ENCODE measurements at regions not wholly inside any gene's neighbourhood (a gene's known extent, or its start where the extent isn't known, plus 50 kb on each side); places are given as distances from the start of the nearest gene placed in this dataset.

GRCh38 chr20:39839399-39840119, 849.5 kb downstream of the MAFB start:
- Histone ChIP-seq H3K4me1 (replicated peaks) (no peaks in the 10 kb centered on the region), H3K27me3 (replicated peaks) (no peaks in the 10 kb centered on the region), H3K36me3 (no peaks in the 10 kb centered on the region), H3K27ac (no peak overlapping the region), H3K4me3 (no peak overlapping the region), H3K9me3 (replicated peaks) (no peaks in the 10 kb centered on the region)
- DNase-seq (ENCODE audit: low read depth in 1 of 2, low spot score in 2 of 2): no peak

GRCh38 chr20:39837561-39837960, 851.5 kb downstream of the MAFB start:
- no peak overlapping the region for H3K27ac ChIP-seq
- no peaks in the 10 kb centered on the region for H3K4me1 ChIP-seq (replicated peaks)
- no peak overlapping the region for H3K4me3 ChIP-seq
- no peaks in the 10 kb centered on the region for H3K27me3 ChIP-seq (replicated peaks)
- no peaks in the 10 kb centered on the region for H3K36me3 ChIP-seq
- no peak for DNase-seq (ENCODE audit: low read depth in 1 of 2, low spot score in 2 of 2)
- no peaks in the 10 kb centered on the region for H3K9me3 ChIP-seq (replicated peaks)

GRCh38 chr20:39835130-39835842, 853.8 kb downstream of the MAFB start:
- no peak overlapping the region for H3K27ac ChIP-seq
- no peak for DNase-seq (ENCODE audit: low read depth in 1 of 2, low spot score in 2 of 2)
- H3K9me3 ChIP-seq (replicated peaks): no peaks in the 10 kb centered on the region

GRCh38 chr20:39830903-39831302, 858.1 kb downstream of the MAFB start:
- H3K36me3 ChIP-seq: no peaks in the 10 kb centered on the region
- DNase-seq (ENCODE audit: low read depth in 1 of 2, low spot score in 2 of 2): no peak
- H3K4me1 ChIP-seq (replicated peaks): no peaks in the 10 kb centered on the region
- no peak overlapping the region for H3K27ac ChIP-seq
- no peak overlapping the region for H3K4me3 ChIP-seq
- no peaks in the 10 kb centered on the region for H3K27me3 ChIP-seq (replicated peaks)
- H3K9me3 ChIP-seq (replicated peaks): no peaks in the 10 kb centered on the region

More at GRCh38 chr20:39835130-39835842, 853.8 kb downstream of the MAFB start:
- Histone ChIP-seq H3K4me3 (no peak overlapping the region), H3K4me1 (replicated peaks) (no peaks in the 10 kb centered on the region), H3K27me3 (replicated peaks) (no peaks in the 10 kb centered on the region), H3K36me3 (no peaks in the 10 kb centered on the region)

- no peak overlapping the region for H3K4me3 ChIP-seq
- no peak for DNase-seq (ENCODE audit: low read depth in 1 of 2, low spot score in 2 of 2)
- H3K36me3 ChIP-seq: no peaks in the 10 kb centered on the region
- H3K27ac ChIP-seq: no peak overlapping the region
- H3K27me3 ChIP-seq (replicated peaks): no peaks in the 10 kb centered on the region
- no peaks in the 10 kb centered on the region for H3K9me3 ChIP-seq (replicated peaks)
- no peaks in the 10 kb centered on the region for H3K4me1 ChIP-seq (replicated peaks)
Measured at GRCh38 chr20:39829661-39830060, 859.4 kb downstream of the MAFB start.

- Histone ChIP-seq H3K36me3 (no peaks in the 10 kb centered on the region), H3K9me3 (replicated peaks) (no peaks in the 10 kb centered on the region), H3K4me1 (replicated peaks) (no peaks in the 10 kb centered on the region), H3K27me3 (replicated peaks) (no peaks in the 10 kb centered on the region), H3K27ac (no peak overlapping the region), H3K4me3 (no peak overlapping the region)
- DNase-seq (ENCODE audit: low read depth in 1 of 2, low spot score in 2 of 2): no peak
Measured at GRCh38 chr20:39829256-39829655, 859.8 kb downstream of the MAFB start.

- Histone ChIP-seq H3K36me3 (no peaks in the 10 kb centered on the region), H3K4me3 (no peak overlapping the region), H3K27ac (no peak overlapping the region), H3K4me1 (replicated peaks) (no peaks in the 10 kb centered on the region), H3K9me3 (replicated peaks) (no peaks in the 10 kb centered on the region), H3K27me3 (replicated peaks) (no peaks in the 10 kb centered on the region)
- no peak for DNase-seq (ENCODE audit: low read depth in 1 of 2, low spot score in 2 of 2)
Measured at GRCh38 chr20:39825950-39826349, 863.1 kb downstream of the MAFB start.

- Histone ChIP-seq H3K27ac (no peak overlapping the region), H3K27me3 (replicated peaks) (no peaks in the 10 kb centered on the region), H3K9me3 (replicated peaks) (no peaks in the 10 kb centered on the region), H3K4me1 (replicated peaks) (no peaks in the 10 kb centered on the region), H3K4me3 (no peak overlapping the region), H3K36me3 (no peaks in the 10 kb centered on the region)
- no peak for DNase-seq (ENCODE audit: low read depth in 1 of 2, low spot score in 2 of 2)
Measured at GRCh38 chr20:39825524-39825923, 863.4 kb downstream of the DHX35 start.

- Histone ChIP-seq H3K36me3 (no peaks in the 10 kb centered on the region), H3K4me1 (replicated peaks) (no peaks in the 10 kb centered on the region), H3K4me3 (no peak overlapping the region), H3K27ac (no peak overlapping the region), H3K9me3 (replicated peaks) (no peaks in the 10 kb centered on the region), H3K27me3 (replicated peaks) (no peaks in the 10 kb centered on the region)
- peak; percentile 46 to 56 for DNase-seq (ENCODE audit: low read depth in 1 of 2, low spot score in 2 of 2)
Measured at GRCh38 chr20:39823224-39823623, 861.1 kb downstream of the DHX35 start.

- H3K4me1 ChIP-seq (replicated peaks): no peaks in the 10 kb centered on the region
- no peaks in the 10 kb centered on the region for H3K36me3 ChIP-seq
- no peaks in the 10 kb centered on the region for H3K27me3 ChIP-seq (replicated peaks)
- H3K9me3 ChIP-seq (replicated peaks): no peaks in the 10 kb centered on the region
- H3K27ac ChIP-seq: no peak overlapping the region
- no peak for DNase-seq (ENCODE audit: low read depth in 1 of 2, low spot score in 2 of 2)
- H3K4me3 ChIP-seq: no peak overlapping the region
Measured at GRCh38 chr20:39822667-39823066, 860.5 kb downstream of the DHX35 start.

- Histone ChIP-seq H3K4me1 (replicated peaks) (no peaks in the 10 kb centered on the region), H3K4me3 (no peak overlapping the region), H3K27me3 (replicated peaks) (no peaks in the 10 kb centered on the region), H3K9me3 (replicated peaks) (no peaks in the 10 kb centered on the region), H3K36me3 (no peaks in the 10 kb centered on the region), H3K27ac (no peak overlapping the region)
- DNase-seq (ENCODE audit: low read depth in 1 of 2, low spot score in 2 of 2): no peak
Measured at GRCh38 chr20:39813190-39813829, 851.2 kb downstream of the DHX35 start.

- DNase-seq (ENCODE audit: low read depth in 1 of 2, low spot score in 2 of 2): no peak
- no peak overlapping the region for H3K27ac ChIP-seq
- no peaks in the 10 kb centered on the region for H3K4me1 ChIP-seq (replicated peaks)
- no peaks in the 10 kb centered on the region for H3K36me3 ChIP-seq
- no peak overlapping the region for H3K4me3 ChIP-seq
- H3K27me3 ChIP-seq (replicated peaks): no peaks in the 10 kb centered on the region
- no peaks in the 10 kb centered on the region for H3K9me3 ChIP-seq (replicated peaks)
Measured at GRCh38 chr20:39812116-39812515, 850.0 kb downstream of the DHX35 start.

- no peak overlapping the region for H3K4me3 ChIP-seq
- H3K27ac ChIP-seq: no peak overlapping the region
- H3K27me3 ChIP-seq (replicated peaks): no peaks in the 10 kb centered on the region
- no peak for DNase-seq (ENCODE audit: low read depth in 1 of 2, low spot score in 2 of 2)
- no peaks in the 10 kb centered on the region for H3K36me3 ChIP-seq
- no peaks in the 10 kb centered on the region for H3K4me1 ChIP-seq (replicated peaks)
- H3K9me3 ChIP-seq (replicated peaks): no peaks in the 10 kb centered on the region
Measured at GRCh38 chr20:39810309-39810708, 848.2 kb downstream of the DHX35 start.

- Histone ChIP-seq H3K27ac (no peak overlapping the region), H3K27me3 (replicated peaks) (no peaks in the 10 kb centered on the region), H3K36me3 (no peaks in the 10 kb centered on the region), H3K9me3 (replicated peaks) (no peaks in the 10 kb centered on the region), H3K4me3 (no peak overlapping the region), H3K4me1 (replicated peaks) (no peaks in the 10 kb centered on the region)
- no peak for DNase-seq (ENCODE audit: low read depth in 1 of 2, low spot score in 2 of 2)
Measured at GRCh38 chr20:39808613-39809012, 846.5 kb downstream of the DHX35 start.
